ENCODE measurements at regions not wholly inside any gene's neighbourhood (a gene's known extent, or its start where the extent isn't known, plus 50 kb on each side); places are given as distances from the start of the nearest gene placed in this dataset.

DNA sequence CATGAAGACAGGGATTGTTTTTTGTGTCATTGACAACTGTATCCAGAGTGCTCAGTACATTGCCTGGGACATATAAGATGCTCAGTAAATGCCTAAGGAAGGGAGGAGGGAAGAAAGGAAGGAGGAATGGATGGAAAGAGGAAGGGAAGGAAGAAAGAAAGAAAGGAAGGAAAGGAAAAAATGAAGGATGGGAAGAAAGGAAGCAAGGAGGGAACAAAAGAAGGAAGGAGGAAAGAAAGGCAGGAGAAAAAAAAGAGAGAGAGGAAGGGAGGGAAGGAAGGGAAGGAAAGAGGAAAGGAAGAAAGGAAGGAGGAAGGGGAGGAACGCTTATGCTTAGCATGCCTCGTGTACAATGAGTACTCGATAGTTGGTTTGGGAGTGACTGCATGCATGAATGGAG lies 514.7 kb downstream of the RPS24 start:
- DNase-seq (ENCODE audit: extremely low read depth in 1 of 2, low read depth in 1 of 2): no peak

- no peak for DNase-seq (ENCODE audit: extremely low read depth in 1 of 2, low read depth in 1 of 2)
These were observed 515.7 kb downstream of the RPS24 start for GRCh38 chr10:78549140-78549935.

GRCh38 chr10:78550090-78550489 lies 516.4 kb downstream of the RPS24 start:
- DNase-seq (ENCODE audit: extremely low read depth in 1 of 2, low read depth in 1 of 2): no peak

- no peak for DNase-seq (ENCODE audit: extremely low read depth in 1 of 2, low read depth in 1 of 2)
These were observed 517.1 kb downstream of the RPS24 start for GRCh38 chr10:78550716-78551115.

GRCh38 chr10:78551184-78552005 lies 517.4 kb upstream of the ZMIZ1 start:
- DNase-seq (ENCODE audit: extremely low read depth in 1 of 2, low read depth in 1 of 2): no peak

DNA sequence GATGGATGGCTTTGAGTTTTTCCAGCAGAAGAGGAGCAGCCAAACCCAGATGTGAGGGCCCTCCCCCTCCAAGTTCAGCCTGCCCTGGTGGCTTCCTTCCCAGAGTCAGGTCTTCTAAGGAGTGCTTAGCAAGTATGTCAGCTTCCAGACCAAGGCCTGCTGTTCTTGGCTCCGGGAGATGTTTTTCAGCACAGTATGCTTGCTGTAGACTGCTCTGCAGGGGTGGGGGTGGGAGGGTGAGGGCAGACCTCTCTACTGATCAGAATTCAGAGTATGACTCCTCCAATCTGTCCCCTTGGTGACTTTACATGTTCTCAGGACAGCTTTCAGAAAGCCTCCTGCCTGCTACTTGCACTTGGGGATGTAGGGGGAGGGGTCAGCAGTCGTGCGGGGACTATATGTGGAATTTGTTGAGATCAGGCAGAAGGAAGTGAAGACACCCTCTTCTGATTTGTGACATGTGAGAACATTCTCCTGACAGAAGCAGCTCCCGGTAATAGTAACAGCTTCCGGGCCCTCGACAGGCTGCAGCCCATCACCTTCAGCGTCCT lies 516.4 kb upstream of the ZMIZ1 start:
- no peak for DNase-seq (ENCODE audit: extremely low read depth in 1 of 2, low read depth in 1 of 2)

DNA sequence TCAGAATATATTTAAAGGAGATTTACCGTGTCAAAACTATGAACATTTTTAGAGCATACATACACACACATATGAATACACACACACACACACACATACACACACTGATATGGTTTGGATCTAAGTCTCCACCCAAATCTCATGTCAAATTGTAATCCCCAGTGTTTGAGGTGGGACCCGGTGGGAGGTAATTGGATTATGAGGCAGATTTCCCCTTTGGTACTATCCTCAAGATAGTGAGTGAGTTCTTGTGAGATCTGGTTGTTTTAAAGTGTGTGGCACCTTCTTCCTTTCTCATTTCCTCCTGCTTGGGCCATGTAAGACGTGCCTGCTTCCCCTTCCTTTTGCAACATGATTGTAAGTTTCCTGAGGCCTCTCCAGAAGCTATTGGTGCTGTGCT lies 515.0 kb upstream of the ZMIZ1 start:
- DNase-seq (ENCODE audit: extremely low read depth in 1 of 2, low read depth in 1 of 2): no peak

DNA sequence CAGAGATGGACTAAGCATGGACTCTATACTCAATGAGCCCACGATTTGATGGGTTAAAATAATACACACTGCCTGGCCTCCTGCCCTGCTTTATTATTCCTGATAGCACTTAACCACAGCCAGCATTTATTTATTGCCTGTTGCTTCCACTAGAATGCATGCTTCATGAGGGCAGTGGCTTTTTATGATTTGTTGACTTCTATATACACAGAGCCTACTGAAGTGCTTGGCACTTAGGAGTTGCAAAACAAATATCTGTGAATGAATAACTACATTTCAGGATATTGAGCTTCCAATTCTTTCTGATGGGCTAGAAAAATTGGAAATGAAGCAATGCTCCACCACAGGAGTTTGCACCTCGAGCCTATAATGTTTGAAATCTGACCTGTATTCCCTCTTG lies 513.6 kb upstream of the ZMIZ1 start:
- no peak for DNase-seq (ENCODE audit: extremely low read depth in 1 of 2, low read depth in 1 of 2)

GRCh38 chr10:78556705-78557432 lies 511.9 kb upstream of the ZMIZ1 start:
- DNase-seq (ENCODE audit: extremely low read depth in 1 of 2, low read depth in 1 of 2): no peak

DNA sequence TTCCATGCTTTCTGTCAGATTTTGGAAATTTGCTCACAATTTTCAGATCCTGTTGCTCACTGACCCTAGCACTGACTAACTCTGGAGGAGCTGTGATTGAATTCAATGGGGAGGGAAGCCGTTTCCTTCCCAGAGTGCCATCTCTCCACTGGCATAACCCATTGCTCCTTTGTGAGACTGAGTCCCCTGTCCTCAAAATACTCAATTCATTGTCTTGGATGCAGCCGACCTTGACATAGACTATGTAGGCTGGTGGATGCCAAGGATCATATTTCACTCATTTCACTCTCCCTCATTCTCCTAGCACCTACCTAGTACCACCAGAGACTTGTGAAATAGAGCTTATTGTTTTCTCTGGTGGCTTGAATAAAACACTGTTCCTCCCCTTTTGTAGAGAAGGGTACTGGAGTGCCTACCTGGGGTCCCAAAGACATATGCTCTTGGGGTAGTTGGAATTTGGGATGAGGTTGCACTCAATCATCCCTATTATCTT lies 511.3 kb upstream of the ZMIZ1 start:
- DNase-seq (ENCODE audit: extremely low read depth in 1 of 2, low read depth in 1 of 2): no peak

- DNase-seq (ENCODE audit: extremely low read depth in 1 of 2, low read depth in 1 of 2): no peak
These were observed 509.0 kb upstream of the ZMIZ1 start for GRCh38 chr10:78559661-78560340.

DNA sequence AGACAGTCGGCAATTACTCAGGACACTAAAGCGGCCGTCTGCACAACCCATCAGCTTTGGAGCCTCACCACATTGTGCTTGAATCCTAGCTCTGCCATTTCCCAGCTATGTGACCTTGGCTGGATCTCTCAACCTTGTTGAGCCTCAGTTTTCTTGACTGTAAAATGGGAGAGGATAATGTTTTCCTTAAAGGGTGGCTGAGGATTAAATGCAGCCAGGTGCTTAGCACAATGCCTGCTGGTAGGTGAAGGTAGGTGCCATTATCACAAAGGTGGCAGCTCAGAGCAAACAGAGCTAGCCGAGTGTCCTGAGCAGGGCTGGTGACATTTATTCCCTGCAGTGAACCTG lies 508.5 kb upstream of the ZMIZ1 start:
- DNase-seq (ENCODE audit: extremely low read depth in 1 of 2, low read depth in 1 of 2): no peak

DNA sequence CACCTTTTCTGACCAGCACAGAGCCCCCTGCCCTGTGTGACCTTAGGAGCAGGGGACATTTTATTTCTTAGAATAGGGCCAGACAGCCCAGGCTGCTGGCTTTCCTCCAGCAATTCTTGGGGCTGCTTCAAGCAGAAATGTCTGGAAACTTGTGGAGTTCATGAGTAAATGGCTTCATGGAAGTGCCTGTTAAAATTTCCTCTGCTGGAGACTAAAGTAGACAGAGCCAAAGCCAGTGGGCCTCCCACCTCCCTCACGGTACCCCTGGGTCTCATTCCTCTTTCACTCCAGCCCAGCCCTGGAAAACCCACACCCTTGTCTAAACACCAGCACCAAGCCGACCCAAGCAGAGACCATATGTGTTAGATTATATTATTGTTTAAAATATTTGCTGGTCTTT lies 505.5 kb upstream of the ZMIZ1 start:
- DNase-seq (ENCODE audit: extremely low read depth in 1 of 2, low read depth in 1 of 2): no peak

GRCh38 chr10:78565841-78566240 lies 502.9 kb upstream of the ZMIZ1 start:
- no peak for DNase-seq (ENCODE audit: extremely low read depth in 1 of 2, low read depth in 1 of 2)

GRCh38 chr10:78566284-78567111 lies 502.3 kb upstream of the ZMIZ1 start:
- DNase-seq (ENCODE audit: extremely low read depth in 1 of 2, low read depth in 1 of 2): no peak

- no peak for DNase-seq (ENCODE audit: extremely low read depth in 1 of 2, low read depth in 1 of 2)
These were observed 500.9 kb upstream of the ZMIZ1 start for GRCh38 chr10:78567680-78568455.

DNA sequence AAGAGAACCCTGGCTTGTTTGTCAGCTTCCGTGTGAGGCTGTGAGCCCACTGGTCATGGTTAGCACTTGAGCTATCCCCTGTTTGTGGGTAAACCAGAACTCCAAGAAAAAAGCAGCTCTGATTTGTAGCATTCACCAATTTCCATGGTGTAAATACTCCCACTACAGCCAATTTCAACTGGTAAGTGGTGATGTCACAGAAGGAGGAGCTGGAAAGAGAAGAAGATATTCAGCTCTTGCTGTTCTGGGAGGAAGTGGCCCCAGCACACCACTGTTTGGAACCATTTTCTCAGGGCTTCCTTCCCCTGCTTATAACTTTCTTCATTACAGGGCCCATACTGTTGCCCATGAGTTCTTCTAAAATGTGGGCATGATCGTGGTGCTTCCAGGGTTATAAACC lies 500.1 kb upstream of the ZMIZ1 start:
- DNase-seq (ENCODE audit: extremely low read depth in 1 of 2, low read depth in 1 of 2): no peak

GRCh38 chr10:78570633-78571235 lies 498.0 kb upstream of the ZMIZ1 start:
- no peak for DNase-seq (ENCODE audit: extremely low read depth in 1 of 2, low read depth in 1 of 2)

- no peak for DNase-seq (ENCODE audit: extremely low read depth in 1 of 2, low read depth in 1 of 2)
These were observed 497.5 kb upstream of the ZMIZ1 start for GRCh38 chr10:78571286-78571685.

Data from stimulated activated CD8-positive, alpha-beta memory T cell treated with anti-CD3 and anti-CD28 coated beads, Interleukin-7, amount 100 ng/mL, for 48 hours (primary cell).